CD14-positive monocyte (primary cell): ENCODE measurements at regions not wholly inside any gene's neighbourhood (a gene's known extent, or its start where the extent isn't known, plus 50 kb on each side); places are given as distances from the start of the nearest gene placed in this dataset.

Experiments used
- DNase-seq, 3 donors: peaks; one replicate each; pipeline ENCODE4 v3.0.0-alpha.2; 2011 to 2022
- H2AFZ ChIP-seq: 2 replicates; pipeline ENCODE4 v1.6.0; 2012; ENCODE audit warnings: mild to moderate bottlenecking, low read depth, low read length, inconsistent platforms; ENCODE audit not compliant: insufficient read depth, poor library complexity, severe bottlenecking
- H3K27ac ChIP-seq, 2 donors: 1 replicate in 1 of 2; 2 replicates in 1 of 2; pipeline ENCODE4 v1.5.1; 2012 to 2013; ENCODE audit warnings: low read length in 2 of 2, control low read depth in 1 of 2, inconsistent platforms in 1 of 2, low read depth in 1 of 2, mild to moderate bottlenecking in 1 of 2
- H3K27me3 ChIP-seq, 2 donors: one replicate each; pipeline versions ENCODE4 v1.6.0 to v1.6.1; 2011 to 2013; ENCODE audit warnings: low read length in 2 of 2; ENCODE audit not compliant: control insufficient read depth in 2 of 2, insufficient read depth in 2 of 2
- H3K36me3 ChIP-seq, 2 donors: replicated peaks in 1 of 2; 1 replicate in 1 of 2; 2 replicates in 1 of 2; pipeline versions ENCODE4 v1.5.1 to v1.6.1; 2012 to 2013; ENCODE audit warnings: low read length in 2 of 2, control low read depth in 1 of 2, inconsistent platforms in 1 of 2, mild to moderate bottlenecking in 1 of 2; ENCODE audit not compliant: insufficient read depth in 2 of 2, control insufficient read depth in 1 of 2
- H3K4me1 ChIP-seq, 2 donors: 1 replicate in 1 of 2; 2 replicates in 1 of 2; pipeline versions ENCODE4 v1.5.1 to v1.6.1; 2012 to 2013; ENCODE audit warnings: low read length in 2 of 2, control low read depth in 1 of 2, inconsistent platforms in 1 of 2, mild to moderate bottlenecking in 1 of 2, moderate library complexity in 1 of 2; ENCODE audit not compliant: insufficient read depth in 2 of 2, control insufficient read depth in 1 of 2
- H3K4me2 ChIP-seq: replicated peaks from 2 replicates; pipeline ENCODE3; 2012; ENCODE audit warnings: low read length, moderate library complexity, mild to moderate bottlenecking; ENCODE audit not compliant: poor library complexity, severe bottlenecking; ENCODE audit errors: extremely low read depth
- H3K4me3 ChIP-seq, 3 experiments: fragments of 200-600 bp in 1 of 3; sonication (generic) in 1 of 3; replicated peaks in 1 of 3; 1 replicate in 2 of 3; 2 replicates in 1 of 3; pipeline ENCODE4 v1.5.1; 2011 to 2013; ENCODE audit warnings: low read length in 3 of 3, mild to moderate bottlenecking in 3 of 3, control low read depth in 2 of 3, low read depth in 2 of 3, inconsistent platforms in 1 of 3, moderate library complexity in 1 of 3
- H3K79me2 ChIP-seq: 2 replicates; pipeline ENCODE4 v1.6.0; 2012; ENCODE audit warnings: mild to moderate bottlenecking, control low read depth, inconsistent platforms, low read length, moderate library complexity; ENCODE audit not compliant: insufficient read depth
- H3K9ac ChIP-seq: 2 replicates; pipeline ENCODE4 v1.6.0; 2017; ENCODE audit warnings: low read length, mild to moderate bottlenecking; ENCODE audit not compliant: insufficient read depth, poor library complexity, severe bottlenecking
- H3K9me3 ChIP-seq, 2 donors: replicated peaks in 1 of 2; 1 replicate in 1 of 2; 2 replicates in 1 of 2; pipeline versions ENCODE4 v1.5.1 to v1.6.1; 2012 to 2013; ENCODE audit warnings: low read length in 2 of 2, control low read depth in 1 of 2; ENCODE audit not compliant: control insufficient read depth in 1 of 2, insufficient read depth in 1 of 2
- H4K20me1 ChIP-seq: 2 replicates; pipeline ENCODE4 v1.6.0; 2012; ENCODE audit warnings: mild to moderate bottlenecking, low read length, control low read depth, moderate library complexity; ENCODE audit not compliant: insufficient read depth
- H3K27ac Mint-ChIP-seq, 7 donors: one replicate each; pipeline ENCODE4 v1.8.0; 2020; ENCODE audit warnings: mild to moderate bottlenecking in 7 of 7, mixed read lengths in 7 of 7, moderate library complexity in 6 of 7, inconsistent platforms in 2 of 7
- H3K27me3 Mint-ChIP-seq, 3 donors: one replicate each; pipeline ENCODE4 v1.8.0; 2021 to 2022; ENCODE audit warnings: low read depth in 3 of 3, mild to moderate bottlenecking in 3 of 3, mixed read lengths in 3 of 3, moderate library complexity in 3 of 3, inconsistent platforms in 1 of 3
- H3K36me3 Mint-ChIP-seq, 2 donors: one replicate each; pipeline ENCODE4 v1.8.0; 2020; ENCODE audit warnings: mixed read lengths in 2 of 2, inconsistent platforms in 1 of 2, mild to moderate bottlenecking in 1 of 2
- H3K4me1 Mint-ChIP-seq: one replicate; pipeline ENCODE4 v1.8.0; 2020; ENCODE audit warnings: mild to moderate bottlenecking, mixed read lengths
- H3K4me3 Mint-ChIP-seq, 2 donors: one replicate each; pipeline ENCODE4 v1.8.0; 2020; ENCODE audit warnings: mild to moderate bottlenecking in 2 of 2, mixed read lengths in 2 of 2, moderate library complexity in 1 of 2
- H3K9me3 Mint-ChIP-seq, 7 donors: one replicate each; pipeline ENCODE4 v1.8.0; 2020 to 2022; ENCODE audit warnings: mixed read lengths in 7 of 7, mild to moderate bottlenecking in 6 of 7, moderate library complexity in 6 of 7, inconsistent platforms in 2 of 7
- WGBS: methylation state at CpG from one replicate; pipeline ENCODE4 v1.1.5; 2013; ENCODE audit warnings: missing lambda C conversion rate; ENCODE audit not compliant: insufficient coverage; 5-methylcytosine and 5-hydroxymethylcytosine counted together
- intact Hi-C, 2 donors: fragments of 100-400 bp; cut with micrococcal nuclease; formaldehyde crosslinking; loops; one replicate each; pipeline versions ENCODE4 v1.15.0 to v1.15.1; 2023
- TF ChIP-seq, protein P1 (sequence below): fragments of 200-600 bp; IDR thresholded peaks from one replicate; pipeline ENCODE4 v1.8.0; 2022; ENCODE audit warnings: antibody characterized with exemption, mild to moderate bottlenecking

DNA sequence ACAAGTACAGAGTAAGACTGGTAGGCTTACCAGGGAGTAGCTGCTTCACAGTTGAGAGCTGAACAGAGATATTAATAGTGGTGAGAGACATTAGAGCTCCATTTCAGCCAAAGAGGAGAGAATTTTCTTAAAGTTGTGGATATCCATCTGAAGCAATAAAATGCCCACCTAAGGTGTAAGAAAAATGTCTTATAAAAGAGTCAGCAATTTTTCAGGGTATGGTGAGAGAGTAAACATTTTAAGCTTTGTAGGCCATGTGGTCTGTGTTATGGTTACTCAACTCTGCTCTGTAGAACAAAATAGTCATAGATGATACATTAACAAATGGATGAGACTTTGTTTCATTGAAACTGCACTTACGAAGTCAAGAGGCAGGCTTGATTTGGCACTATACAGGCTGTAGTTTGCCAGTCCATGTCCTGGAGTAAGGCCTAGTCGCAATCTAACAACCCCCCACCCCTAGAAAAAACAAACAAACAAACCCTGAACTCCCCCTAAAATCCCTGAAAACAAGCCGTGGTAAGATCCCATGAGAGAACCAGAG lies 945.4 kb upstream of the SEMA6A start:
- Histone ChIP-seq H2AFZ (no peak overlapping the region), H3K4me1 (no peaks in the 10 kb centered on the region), H3K79me2 (no peaks in the 10 kb centered on the region), H3K9ac (no peak overlapping the region), H3K27me3 (no peaks in the 10 kb centered on the region), H4K20me1 (no peaks in the 10 kb centered on the region), H3K27ac (no peak overlapping the region), H3K4me3 (no peak overlapping the region), H3K36me3 (no peaks in the 10 kb centered on the region), H3K9me3 (peaks cover 3% of the 10 kb centered on the region in 2 donors), H3K4me2 (no peak overlapping the region)
- Mint-ChIP-seq H3K36me3 (no peaks in the 10 kb centered on the region), H3K9me3 (peaks cover 3 to 22% (median 6%) of the 10 kb centered on the region in 7 donors), H3K4me3 (no peak overlapping the region), H3K27ac (no peak overlapping the region), H3K27me3 (no peaks in the 10 kb centered on the region), H3K4me1 (no peaks in the 10 kb centered on the region)
- no peak for DNase-seq
- intact Hi-C loops = no loop called here
- no CpG with 5 or more reads among the region's 3 CpGs for WGBS
- TF ChIP-seq, protein P1, sequence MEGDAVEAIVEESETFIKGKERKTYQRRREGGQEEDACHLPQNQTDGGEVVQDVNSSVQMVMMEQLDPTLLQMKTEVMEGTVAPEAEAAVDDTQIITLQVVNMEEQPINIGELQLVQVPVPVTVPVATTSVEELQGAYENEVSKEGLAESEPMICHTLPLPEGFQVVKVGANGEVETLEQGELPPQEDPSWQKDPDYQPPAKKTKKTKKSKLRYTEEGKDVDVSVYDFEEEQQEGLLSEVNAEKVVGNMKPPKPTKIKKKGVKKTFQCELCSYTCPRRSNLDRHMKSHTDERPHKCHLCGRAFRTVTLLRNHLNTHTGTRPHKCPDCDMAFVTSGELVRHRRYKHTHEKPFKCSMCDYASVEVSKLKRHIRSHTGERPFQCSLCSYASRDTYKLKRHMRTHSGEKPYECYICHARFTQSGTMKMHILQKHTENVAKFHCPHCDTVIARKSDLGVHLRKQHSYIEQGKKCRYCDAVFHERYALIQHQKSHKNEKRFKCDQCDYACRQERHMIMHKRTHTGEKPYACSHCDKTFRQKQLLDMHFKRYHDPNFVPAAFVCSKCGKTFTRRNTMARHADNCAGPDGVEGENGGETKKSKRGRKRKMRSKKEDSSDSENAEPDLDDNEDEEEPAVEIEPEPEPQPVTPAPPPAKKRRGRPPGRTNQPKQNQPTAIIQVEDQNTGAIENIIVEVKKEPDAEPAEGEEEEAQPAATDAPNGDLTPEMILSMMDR = no peak

DNA sequence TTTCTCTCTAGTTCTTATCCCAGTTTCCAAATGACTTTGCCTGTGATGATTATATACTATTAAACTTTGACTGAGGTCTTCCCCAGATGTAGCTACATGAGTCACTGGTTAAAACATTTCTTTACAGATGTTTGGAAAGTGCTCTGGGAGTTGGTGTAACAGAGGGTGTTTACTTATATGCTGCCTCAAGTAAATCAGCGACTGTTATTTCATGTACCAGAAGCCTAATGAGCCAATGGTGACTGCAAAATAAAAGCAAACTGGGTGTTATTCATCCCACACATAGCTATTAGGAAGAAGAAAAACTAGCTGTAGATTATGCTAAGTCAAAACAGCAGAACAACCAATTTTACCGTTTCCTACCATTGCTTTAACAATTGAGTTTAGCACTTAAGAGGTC lies 929.7 kb upstream of the SEMA6A start:
- no peak overlapping the region for H3K27ac ChIP-seq
- H3K4me3 Mint-ChIP-seq = no peak overlapping the region
- no peaks in the 10 kb centered on the region for H3K9me3 ChIP-seq
- WGBS = no CpG with 5 or more reads among the region's 2 CpGs
- H3K9me3 Mint-ChIP-seq = peaks cover 0 to 7% (median 0%) of the 10 kb centered on the region in 7 donors
- no peak overlapping the region for H3K9ac ChIP-seq
- H3K27me3 Mint-ChIP-seq = no peaks in the 10 kb centered on the region
- DNase-seq = no peak
- no peak overlapping the region for H2AFZ ChIP-seq
- no peaks in the 10 kb centered on the region for H3K79me2 ChIP-seq
- no peaks in the 10 kb centered on the region for H3K36me3 Mint-ChIP-seq
- intact Hi-C loops = no loop called here
- no peaks in the 10 kb centered on the region for H3K4me1 Mint-ChIP-seq
- H3K4me2 ChIP-seq = no peak overlapping the region
- H3K4me3 ChIP-seq = no peak overlapping the region
- H4K20me1 ChIP-seq = no peaks in the 10 kb centered on the region
- H3K36me3 ChIP-seq = no peaks in the 10 kb centered on the region
- no peaks in the 10 kb centered on the region for H3K4me1 ChIP-seq
- no peaks in the 10 kb centered on the region for H3K27me3 ChIP-seq
- H3K27ac Mint-ChIP-seq = no peak overlapping the region
- TF ChIP-seq, protein P1 = no peak
